Activated T-helper 17 cell treated with anti-CD3 and anti-CD28 coated beads, Interleukin-2, amount 50 U/mL, for 72 hours (primary cell): ENCODE measurements at regions not wholly inside any gene's neighbourhood (a gene's known extent, or its start where the extent isn't known, plus 50 kb on each side); places are given as distances from the start of the nearest gene placed in this dataset.

Experiments used
- ATAC-seq: fragments of 150-1000 bp; cut with Tn5 transposase; replicated peaks from 2 replicates; pipeline ENCODE4 v1.10.0; 2021; ENCODE audit warnings: mild to moderate bottlenecking, moderate library complexity
- H3K27ac Mint-ChIP-seq: one replicate; pipeline ENCODE4 v1.8.0; 2022; ENCODE audit warnings: mixed read lengths
- H3K27me3 Mint-ChIP-seq: one replicate; pipeline ENCODE4 v1.8.0; 2022; ENCODE audit warnings: mixed read lengths
- H3K36me3 Mint-ChIP-seq: one replicate; pipeline ENCODE4 v1.8.0; 2022; ENCODE audit warnings: low read depth, mild to moderate bottlenecking, mixed read lengths
- H3K4me1 Mint-ChIP-seq: one replicate; pipeline ENCODE4 v1.8.0; 2022; ENCODE audit warnings: mixed read lengths
- H3K4me3 Mint-ChIP-seq: one replicate; pipeline ENCODE4 v1.8.0; 2022; ENCODE audit warnings: mild to moderate bottlenecking, mixed read lengths
- H3K9me3 Mint-ChIP-seq: one replicate; pipeline ENCODE4 v1.8.0; 2022; ENCODE audit warnings: mixed read lengths

GRCh38 chr3:13722178-13722577 lies 157.7 kb downstream of the WNT7A start:
- H3K27me3 Mint-ChIP-seq = peaks cover under 1% of the 10 kb centered on the region
- no peaks in the 10 kb centered on the region for H3K36me3 Mint-ChIP-seq
- no peak for ATAC-seq
- peaks cover 7% of the 10 kb centered on the region for H3K9me3 Mint-ChIP-seq
- H3K4me3 Mint-ChIP-seq = no peak overlapping the region
- no peak overlapping the region for H3K27ac Mint-ChIP-seq
- H3K4me1 Mint-ChIP-seq = no peaks in the 10 kb centered on the region

- Mint-ChIP-seq H3K4me1 (no peaks in the 10 kb centered on the region), H3K36me3 (no peaks in the 10 kb centered on the region), H3K9me3 (peaks cover 13% of the 10 kb centered on the region), H3K27me3 (no peaks in the 10 kb centered on the region), H3K27ac (no peak overlapping the region), H3K4me3 (no peak overlapping the region)
- no peak for ATAC-seq
These were observed 161.4 kb downstream of the WNT7A start for GRCh38 chr3:13718436-13718835.

- H3K27me3 Mint-ChIP-seq = no peaks in the 10 kb centered on the region
- no peaks in the 10 kb centered on the region for H3K36me3 Mint-ChIP-seq
These were observed 161.9 kb downstream of the WNT7A start for GRCh38 chr3:13718000-13718399.

GRCh38 chr3:13717222-13717895 lies 162.5 kb downstream of the WNT7A start:
- Mint-ChIP-seq H3K9me3 (peaks cover 11% of the 10 kb centered on the region), H3K4me1 (no peaks in the 10 kb centered on the region), H3K27ac (no peak overlapping the region), H3K4me3 (no peak overlapping the region), H3K36me3 (no peaks in the 10 kb centered on the region), H3K27me3 (no peaks in the 10 kb centered on the region)
- no peak for ATAC-seq

More at GRCh38 chr3:13718000-13718399, 161.9 kb downstream of the WNT7A start:
- no peak overlapping the region for H3K4me3 Mint-ChIP-seq
- no peaks in the 10 kb centered on the region for H3K4me1 Mint-ChIP-seq
- H3K27ac Mint-ChIP-seq = no peak overlapping the region
- ATAC-seq = no peak
- peaks cover 15% of the 10 kb centered on the region for H3K9me3 Mint-ChIP-seq

GRCh38 chr3:13716540-13717221 lies 163.2 kb downstream of the WNT7A start:
- Mint-ChIP-seq H3K9me3 (peaks cover 12% of the 10 kb centered on the region), H3K4me1 (no peaks in the 10 kb centered on the region), H3K36me3 (no peaks in the 10 kb centered on the region), H3K27ac (no peak overlapping the region), H3K4me3 (no peak overlapping the region), H3K27me3 (no peaks in the 10 kb centered on the region)
- ATAC-seq = no peak

- Mint-ChIP-seq H3K4me3 (no peak overlapping the region), H3K27me3 (no peaks in the 10 kb centered on the region), H3K9me3 (peaks cover 17% of the 10 kb centered on the region), H3K36me3 (no peaks in the 10 kb centered on the region), H3K4me1 (no peaks in the 10 kb centered on the region), H3K27ac (no peak overlapping the region)
- ATAC-seq = no peak
These were observed 163.9 kb downstream of the WNT7A start for GRCh38 chr3:13715961-13716360.

- Mint-ChIP-seq H3K4me3 (no peak overlapping the region), H3K27me3 (peaks cover 4% of the 10 kb centered on the region), H3K4me1 (no peaks in the 10 kb centered on the region), H3K36me3 (no peaks in the 10 kb centered on the region), H3K27ac (no peak overlapping the region), H3K9me3 (peaks cover 23% of the 10 kb centered on the region)
- ATAC-seq = no peak
These were observed 164.5 kb downstream of the WNT7A start for GRCh38 chr3:13715167-13715954.

GRCh38 chr3:13714251-13714916 lies 165.5 kb downstream of the FBLN2 start:
- no peak overlapping the region for H3K4me3 Mint-ChIP-seq
- H3K9me3 Mint-ChIP-seq = peaks cover 31% of the 10 kb centered on the region
- H3K36me3 Mint-ChIP-seq = no peaks in the 10 kb centered on the region
- no peak overlapping the region for H3K27ac Mint-ChIP-seq
- H3K27me3 Mint-ChIP-seq = peaks cover 11% of the 10 kb centered on the region
- no peaks in the 10 kb centered on the region for H3K4me1 Mint-ChIP-seq
- no peak for ATAC-seq

- no peak overlapping the region for H3K4me3 Mint-ChIP-seq
- H3K27ac Mint-ChIP-seq = no peak overlapping the region
- no peaks in the 10 kb centered on the region for H3K4me1 Mint-ChIP-seq
- no peak for ATAC-seq
- no peaks in the 10 kb centered on the region for H3K36me3 Mint-ChIP-seq
- H3K9me3 Mint-ChIP-seq = peaks cover 35% of the 10 kb centered on the region
- H3K27me3 Mint-ChIP-seq = peaks cover 17% of the 10 kb centered on the region
These were observed 164.5 kb downstream of the FBLN2 start for GRCh38 chr3:13713396-13713795.

GRCh38 chr3:13712682-13713180 lies 163.8 kb downstream of the FBLN2 start:
- Mint-ChIP-seq H3K36me3 (no peaks in the 10 kb centered on the region), H3K9me3 (peaks cover 35% of the 10 kb centered on the region), H3K4me1 (no peaks in the 10 kb centered on the region), H3K27ac (no peak overlapping the region), H3K27me3 (peaks cover 20% of the 10 kb centered on the region), H3K4me3 (no peak overlapping the region)
- no peak for ATAC-seq

- H3K27me3 Mint-ChIP-seq = peaks cover 24% of the 10 kb centered on the region
- H3K36me3 Mint-ChIP-seq = no peaks in the 10 kb centered on the region
- no peaks in the 10 kb centered on the region for H3K4me1 Mint-ChIP-seq
- H3K27ac Mint-ChIP-seq = no peak overlapping the region
- ATAC-seq = no peak
- peaks cover 35% of the 10 kb centered on the region for H3K9me3 Mint-ChIP-seq
- H3K4me3 Mint-ChIP-seq = no peak overlapping the region
These were observed 163.2 kb downstream of the FBLN2 start for GRCh38 chr3:13711911-13712650.

- H3K4me1 Mint-ChIP-seq = no peaks in the 10 kb centered on the region
- H3K27ac Mint-ChIP-seq = no peak overlapping the region
- H3K9me3 Mint-ChIP-seq = peaks cover 35% of the 10 kb centered on the region
- H3K4me3 Mint-ChIP-seq = no peak overlapping the region
- peaks cover 41% of the 10 kb centered on the region for H3K27me3 Mint-ChIP-seq
- no peaks in the 10 kb centered on the region for H3K36me3 Mint-ChIP-seq
- ATAC-seq = no peak
These were observed 161.3 kb downstream of the FBLN2 start for GRCh38 chr3:13710251-13710650.

GRCh38 chr3:13709706-13710105 lies 160.8 kb downstream of the FBLN2 start:
- no peak overlapping the region for H3K27ac Mint-ChIP-seq
- no peaks in the 10 kb centered on the region for H3K36me3 Mint-ChIP-seq
- no peaks in the 10 kb centered on the region for H3K4me1 Mint-ChIP-seq
- peaks cover 44% of the 10 kb centered on the region for H3K27me3 Mint-ChIP-seq
- no peak overlapping the region for H3K4me3 Mint-ChIP-seq
- ATAC-seq = no peak
- H3K9me3 Mint-ChIP-seq = peaks cover 35% of the 10 kb centered on the region
